SK-N-SH treated with all-trans-retinoic acid at 6 μM for 48 hours (cell line): ENCODE measurements at regions not wholly inside any gene's neighbourhood (a gene's known extent, or its start where the extent isn't known, plus 50 kb on each side); places are given as distances from the start of the nearest gene placed in this dataset.

Source experiments
- ATAC-seq: fragments of 200-7000 bp; cut with Tn5 transposase; 3 replicates; pipeline ENCODE4 v1.9.1; 2020; ENCODE audit warnings: mild to moderate bottlenecking, moderate library complexity
- ARNTL ChIP-seq: fragments of 450-650 bp; formaldehyde crosslinking; IDR thresholded peaks from 2 replicates; pipeline ENCODE4 v1.5.0; 2020; ENCODE audit warnings: low read depth, mild to moderate bottlenecking, moderate library complexity, borderline replicate concordance
- BACH2 ChIP-seq: fragments of 250-450 bp; sonication (Bioruptor Pico); IDR thresholded peaks from 2 replicates; pipeline ENCODE4 v1.9.0; 2021; ENCODE audit warnings: mild to moderate bottlenecking, borderline replicate concordance
- CSDC2 ChIP-seq: fragments of 250-450 bp; sonication (Bioruptor Pico); IDR thresholded peaks from 2 replicates; pipeline ENCODE4 v1.5.0; 2020; ENCODE audit warnings: mild to moderate bottlenecking, moderate library complexity
- ESRRG ChIP-seq: fragments of 250-450 bp; sonication (Bioruptor Pico); IDR thresholded peaks from 2 replicates; pipeline ENCODE4 v1.6.1; 2021; ENCODE audit warnings: mild to moderate bottlenecking
- GLIS3 ChIP-seq: fragments of 250-450 bp; sonication (Bioruptor Pico); IDR thresholded peaks from 2 replicates; pipeline ENCODE4 v1.5.0; 2020; ENCODE audit warnings: mild to moderate bottlenecking, moderate library complexity
- ISL1 ChIP-seq: fragments of 250-450 bp; sonication (Bioruptor Pico); IDR thresholded peaks from 2 replicates; pipeline ENCODE4 v2.1.2; 2022; ENCODE audit warnings: mild to moderate bottlenecking, moderate library complexity
- OSR1 ChIP-seq: fragments of 250-450 bp; sonication (Bioruptor Pico); IDR thresholded peaks from 2 replicates; pipeline ENCODE4 v1.8.0; 2022; ENCODE audit warnings: moderate library complexity, mild to moderate bottlenecking, inconsistent platforms
- PATZ1 ChIP-seq: fragments of 250-450 bp; sonication (Bioruptor Pico); IDR thresholded peaks from 2 replicates; pipeline ENCODE4 v1.8.0; 2020; ENCODE audit warnings: mild to moderate bottlenecking, moderate library complexity, borderline replicate concordance
- POU6F1 ChIP-seq: fragments of 250-450 bp; sonication (Bioruptor Pico); IDR thresholded peaks from 2 replicates; pipeline ENCODE4 v1.8.0; 2021; ENCODE audit warnings: low read depth, mild to moderate bottlenecking, moderate library complexity, borderline replicate concordance
- PPARA ChIP-seq: fragments of 250-450 bp; sonication (Bioruptor Pico); IDR thresholded peaks from 2 replicates; pipeline ENCODE4 v1.5.0; 2020; ENCODE audit warnings: mild to moderate bottlenecking, borderline replicate concordance
- RARB ChIP-seq: fragments of 250-450 bp; sonication (Bioruptor Pico); IDR thresholded peaks from 2 replicates; pipeline ENCODE4 v1.8.0; 2021; ENCODE audit warnings: mild to moderate bottlenecking, moderate library complexity
- SNAI2 ChIP-seq: fragments of 250-450 bp; sonication (Bioruptor Pico); IDR thresholded peaks from 2 replicates; pipeline ENCODE4 v1.5.0; 2020; ENCODE audit warnings: mild to moderate bottlenecking, moderate library complexity
- TCF4 ChIP-seq: fragments of 250-450 bp; sonication (Bioruptor Pico); IDR thresholded peaks from 2 replicates; pipeline ENCODE4 v1.8.0; 2021; ENCODE audit warnings: mild to moderate bottlenecking, moderate library complexity, borderline replicate concordance
- TOX ChIP-seq: fragments of 250-450 bp; sonication (Bioruptor Pico); IDR thresholded peaks from 2 replicates; pipeline ENCODE4 v1.8.0; 2021; ENCODE audit warnings: mild to moderate bottlenecking, moderate library complexity, borderline replicate concordance
- ZC3H10 ChIP-seq: fragments of 250-450 bp; sonication (Bioruptor Pico); IDR thresholded peaks from 2 replicates; pipeline ENCODE4 v1.5.1; 2021; ENCODE audit warnings: mild to moderate bottlenecking, moderate library complexity
- ZFP3 ChIP-seq: fragments of 250-450 bp; sonication (Bioruptor Pico); IDR thresholded peaks from 2 replicates; pipeline ENCODE4 v1.5.0; 2020; ENCODE audit warnings: mild to moderate bottlenecking, moderate library complexity
- ZFP30 ChIP-seq: fragments of 450-650 bp; formaldehyde crosslinking; IDR thresholded peaks from 2 replicates; pipeline ENCODE4 v1.5.0; 2022; ENCODE audit warnings: mild to moderate bottlenecking, moderate library complexity
- ZNF565 ChIP-seq: fragments of 450-650 bp; formaldehyde crosslinking; conservative IDR thresholded peaks from 2 replicates; pipeline ENCODE4 v1.5.0; 2020; ENCODE audit warnings: low read depth, mild to moderate bottlenecking, moderate library complexity
- ZNF70 ChIP-seq: fragments of 450-650 bp; formaldehyde crosslinking; IDR thresholded peaks from 2 replicates; pipeline ENCODE4 v1.5.0; 2020; ENCODE audit warnings: mild to moderate bottlenecking, moderate library complexity
- ZNF8 ChIP-seq: fragments of 450-650 bp; formaldehyde crosslinking; IDR thresholded peaks from 2 replicates; pipeline ENCODE4 v1.5.0; 2020; ENCODE audit warnings: mild to moderate bottlenecking, moderate library complexity
- TF ChIP-seq, protein P1 (sequence below): fragments of 250-450 bp; sonication (Bioruptor Pico); IDR thresholded peaks from 2 replicates; pipeline ENCODE4 v1.5.0; 2020; ENCODE audit warnings: mild to moderate bottlenecking, moderate library complexity
- TF ChIP-seq, protein P2 (sequence below): fragments of 250-450 bp; sonication (Bioruptor Pico); IDR thresholded peaks from 2 replicates; pipeline ENCODE4 v1.5.1; 2020; ENCODE audit warnings: low read depth, mild to moderate bottlenecking, moderate library complexity

GRCh38 chr2:107775211-107775610, 51.5 kb upstream of the RGPD4 start:
- no peak for TF ChIP-seq ARNTL (CRISPR knock-in tag)
- TF ChIP-seq PPARA: no peak
- no peak for TF ChIP-seq ZNF565 (CRISPR knock-in tag)
- no peak for TF ChIP-seq SNAI2 (CRISPR knock-in tag)
- no peak for TF ChIP-seq ZNF70 (CRISPR knock-in tag)
- TF ChIP-seq GLIS3: no peak
- no peak for TF ChIP-seq CSDC2
- no peak for TF ChIP-seq RARB (CRISPR knock-in tag)
- no peak for TF ChIP-seq ZFP30 (CRISPR knock-in tag)
- no peak for TF ChIP-seq ZNF8
- no peak for TF ChIP-seq BACH2 (CRISPR knock-in tag)
- TF ChIP-seq, all 23 proteins: peak for 0
- ATAC-seq: no peak

DNA sequence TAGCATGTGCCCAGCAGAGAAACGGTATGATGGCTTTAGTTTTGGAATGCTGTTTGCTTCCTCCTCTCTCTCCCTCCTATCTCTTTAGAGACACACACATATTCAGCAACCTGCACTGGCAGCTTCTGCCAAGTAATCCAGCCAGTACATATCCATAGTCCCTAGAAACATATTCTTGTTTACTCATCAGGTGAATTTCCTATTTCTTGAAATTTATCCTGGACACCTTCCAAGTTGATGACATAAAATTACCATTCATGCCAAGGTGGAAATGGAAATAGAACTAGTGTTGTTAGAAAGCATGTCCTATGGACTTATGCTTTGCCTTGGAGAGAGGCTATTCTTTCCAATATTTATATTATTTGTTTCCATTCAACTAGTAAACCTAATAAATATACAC, 50.9 kb upstream of the RGPD4 start:
- TF ChIP-seq ARNTL (CRISPR knock-in tag): no peak
- no peak for TF ChIP-seq POU6F1
- no peak for TF ChIP-seq OSR1 (CRISPR knock-in tag)
- no peak for TF ChIP-seq ZFP3 (CRISPR knock-in tag)
- TF ChIP-seq, protein P1, sequence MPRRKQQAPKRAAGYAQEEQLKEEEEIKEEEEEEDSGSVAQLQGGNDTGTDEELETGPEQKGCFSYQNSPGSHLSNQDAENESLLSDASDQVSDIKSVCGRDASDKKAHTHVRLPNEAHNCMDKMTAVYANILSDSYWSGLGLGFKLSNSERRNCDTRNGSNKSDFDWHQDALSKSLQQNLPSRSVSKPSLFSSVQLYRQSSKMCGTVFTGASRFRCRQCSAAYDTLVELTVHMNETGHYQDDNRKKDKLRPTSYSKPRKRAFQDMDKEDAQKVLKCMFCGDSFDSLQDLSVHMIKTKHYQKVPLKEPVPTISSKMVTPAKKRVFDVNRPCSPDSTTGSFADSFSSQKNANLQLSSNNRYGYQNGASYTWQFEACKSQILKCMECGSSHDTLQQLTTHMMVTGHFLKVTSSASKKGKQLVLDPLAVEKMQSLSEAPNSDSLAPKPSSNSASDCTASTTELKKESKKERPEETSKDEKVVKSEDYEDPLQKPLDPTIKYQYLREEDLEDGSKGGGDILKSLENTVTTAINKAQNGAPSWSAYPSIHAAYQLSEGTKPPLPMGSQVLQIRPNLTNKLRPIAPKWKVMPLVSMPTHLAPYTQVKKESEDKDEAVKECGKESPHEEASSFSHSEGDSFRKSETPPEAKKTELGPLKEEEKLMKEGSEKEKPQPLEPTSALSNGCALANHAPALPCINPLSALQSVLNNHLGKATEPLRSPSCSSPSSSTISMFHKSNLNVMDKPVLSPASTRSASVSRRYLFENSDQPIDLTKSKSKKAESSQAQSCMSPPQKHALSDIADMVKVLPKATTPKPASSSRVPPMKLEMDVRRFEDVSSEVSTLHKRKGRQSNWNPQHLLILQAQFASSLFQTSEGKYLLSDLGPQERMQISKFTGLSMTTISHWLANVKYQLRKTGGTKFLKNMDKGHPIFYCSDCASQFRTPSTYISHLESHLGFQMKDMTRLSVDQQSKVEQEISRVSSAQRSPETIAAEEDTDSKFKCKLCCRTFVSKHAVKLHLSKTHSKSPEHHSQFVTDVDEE: no peak
- TF ChIP-seq RARB (CRISPR knock-in tag): no peak
- no peak for TF ChIP-seq PPARA
- no peak for TF ChIP-seq ISL1 (CRISPR knock-in tag)
- no peak for TF ChIP-seq TCF4
- no peak for TF ChIP-seq ESRRG (CRISPR knock-in tag)
- TF ChIP-seq SNAI2 (CRISPR knock-in tag): no peak
- TF ChIP-seq ZFP30 (CRISPR knock-in tag): no peak
- no peak for TF ChIP-seq ZNF70 (CRISPR knock-in tag)
- no peak for TF ChIP-seq TOX (CRISPR knock-in tag)
- no peak for TF ChIP-seq CSDC2
- TF ChIP-seq, protein P2, sequence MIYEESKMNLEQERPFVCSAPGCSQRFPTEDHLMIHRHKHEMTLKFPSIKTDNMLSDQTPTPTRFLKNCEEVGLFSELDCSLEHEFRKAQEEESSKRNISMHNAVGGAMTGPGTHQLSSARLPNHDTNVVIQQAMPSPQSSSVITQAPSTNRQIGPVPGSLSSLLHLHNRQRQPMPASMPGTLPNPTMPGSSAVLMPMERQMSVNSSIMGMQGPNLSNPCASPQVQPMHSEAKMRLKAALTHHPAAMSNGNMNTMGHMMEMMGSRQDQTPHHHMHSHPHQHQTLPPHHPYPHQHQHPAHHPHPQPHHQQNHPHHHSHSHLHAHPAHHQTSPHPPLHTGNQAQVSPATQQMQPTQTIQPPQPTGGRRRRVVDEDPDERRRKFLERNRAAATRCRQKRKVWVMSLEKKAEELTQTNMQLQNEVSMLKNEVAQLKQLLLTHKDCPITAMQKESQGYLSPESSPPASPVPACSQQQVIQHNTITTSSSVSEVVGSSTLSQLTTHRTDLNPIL: no peak
- TF ChIP-seq ZC3H10 (CRISPR knock-in tag): no peak
- ATAC-seq: no peak

DNA sequence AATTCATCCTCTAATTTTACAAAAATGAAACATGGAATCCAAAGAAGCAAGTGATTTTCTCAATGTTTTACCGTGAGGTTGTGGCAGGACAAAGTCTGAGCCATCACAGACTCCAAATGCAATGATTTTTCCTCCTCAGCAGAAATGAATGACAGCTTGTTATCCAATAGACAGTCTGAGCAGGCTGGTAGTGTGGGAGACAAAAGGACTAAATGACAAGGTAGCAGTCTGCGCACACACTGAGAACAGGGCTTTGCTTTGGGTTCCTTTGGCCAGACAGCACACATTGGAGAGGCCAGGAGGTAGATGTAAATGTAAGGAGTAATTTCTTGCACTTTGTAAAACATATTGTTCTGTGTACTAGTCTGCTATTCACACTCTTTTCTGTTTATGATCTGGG, 50.3 kb upstream of the RGPD4 start:
- no peak for ATAC-seq
- TF ChIP-seq RARB (CRISPR knock-in tag) (no peak), CSDC2 (no peak), ZFP3 (CRISPR knock-in tag) (no peak), ARNTL (CRISPR knock-in tag) (no peak), ZC3H10 (CRISPR knock-in tag) (no peak), TCF4 (no peak), ZNF8 (no peak), OSR1 (CRISPR knock-in tag) (no peak), PATZ1 (no peak), ZFP30 (CRISPR knock-in tag) (no peak), ESRRG (CRISPR knock-in tag) (no peak), BACH2 (CRISPR knock-in tag) (no peak), TOX (CRISPR knock-in tag) (no peak), PPARA (no peak), ZNF70 (CRISPR knock-in tag) (no peak)
- TF ChIP-seq, protein P2: no peak
